ENCODE measurements at regions not wholly inside any gene's neighbourhood (a gene's known extent, or its start where the extent isn't known, plus 50 kb on each side); places are given as distances from the start of the nearest gene placed in this dataset.

DNA sequence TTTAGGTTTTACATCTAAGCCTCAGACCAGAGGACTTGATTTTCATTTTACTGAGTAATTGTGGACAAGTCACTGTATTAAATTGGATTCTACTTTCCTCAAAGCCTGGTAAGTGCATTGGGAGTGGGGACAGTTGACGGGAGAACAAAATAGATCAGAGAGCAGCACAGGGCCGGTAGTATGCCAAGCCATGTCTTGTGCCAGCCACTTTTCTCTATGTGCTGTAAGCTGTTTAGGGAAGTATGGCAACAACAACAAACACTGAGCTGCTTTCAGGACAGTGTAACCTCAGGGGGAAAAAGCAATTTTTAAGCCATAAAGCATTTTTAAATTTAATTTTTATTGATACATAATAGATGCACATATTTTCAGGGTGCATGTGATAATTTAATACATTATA, 365.9 kb upstream of the IGFBP3 start:
- H3K27me3 ChIP-seq = no peaks in the 10 kb centered on the region
- 90 to 94% methylated on average over 2 of the region's 2 CpGs for WGBS, 2 donors
- no peaks in the 10 kb centered on the region for H3K36me3 ChIP-seq
- no peaks in the 10 kb centered on the region for H3K9me3 ChIP-seq
- intact Hi-C loops (cut with DNase I) = no loop called here
- peaks cover 0 to 8% of the 10 kb centered on the region in 2 donors for H3K4me1 ChIP-seq
- TF ChIP-seq, protein P1, sequence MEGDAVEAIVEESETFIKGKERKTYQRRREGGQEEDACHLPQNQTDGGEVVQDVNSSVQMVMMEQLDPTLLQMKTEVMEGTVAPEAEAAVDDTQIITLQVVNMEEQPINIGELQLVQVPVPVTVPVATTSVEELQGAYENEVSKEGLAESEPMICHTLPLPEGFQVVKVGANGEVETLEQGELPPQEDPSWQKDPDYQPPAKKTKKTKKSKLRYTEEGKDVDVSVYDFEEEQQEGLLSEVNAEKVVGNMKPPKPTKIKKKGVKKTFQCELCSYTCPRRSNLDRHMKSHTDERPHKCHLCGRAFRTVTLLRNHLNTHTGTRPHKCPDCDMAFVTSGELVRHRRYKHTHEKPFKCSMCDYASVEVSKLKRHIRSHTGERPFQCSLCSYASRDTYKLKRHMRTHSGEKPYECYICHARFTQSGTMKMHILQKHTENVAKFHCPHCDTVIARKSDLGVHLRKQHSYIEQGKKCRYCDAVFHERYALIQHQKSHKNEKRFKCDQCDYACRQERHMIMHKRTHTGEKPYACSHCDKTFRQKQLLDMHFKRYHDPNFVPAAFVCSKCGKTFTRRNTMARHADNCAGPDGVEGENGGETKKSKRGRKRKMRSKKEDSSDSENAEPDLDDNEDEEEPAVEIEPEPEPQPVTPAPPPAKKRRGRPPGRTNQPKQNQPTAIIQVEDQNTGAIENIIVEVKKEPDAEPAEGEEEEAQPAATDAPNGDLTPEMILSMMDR (IDR thresholded peaks at IDR 0.05) = no peak
- H3K27ac ChIP-seq = no peak overlapping the region
- no peak overlapping the region for H3K4me3 ChIP-seq (replicated peaks in 1 of 3)
- DNase-seq = no peak

DNA sequence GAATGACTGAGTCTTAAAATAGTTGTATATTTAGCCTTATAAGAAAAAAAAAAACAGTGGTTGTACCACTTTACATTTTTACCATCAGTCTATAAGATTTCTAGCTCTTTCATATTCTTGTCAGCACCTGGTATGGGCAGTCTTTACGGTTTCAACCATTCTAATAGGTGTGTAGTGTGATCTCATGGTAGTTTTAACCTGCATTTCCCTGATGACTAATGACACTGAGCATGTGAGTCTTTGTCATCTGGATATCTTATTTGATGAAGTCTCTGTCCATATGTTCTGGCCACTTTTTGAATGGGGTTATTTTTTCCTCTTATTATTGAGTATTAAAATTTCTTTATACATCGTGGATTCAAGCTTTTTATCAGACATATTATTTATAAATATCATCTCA, 365.3 kb upstream of the IGFBP3 start:
- Histone ChIP-seq H3K9me3 (no peaks in the 10 kb centered on the region), H3K36me3 (no peaks in the 10 kb centered on the region), H3K4me3 (replicated peaks in 1 of 3) (no peak overlapping the region), H3K27me3 (no peaks in the 10 kb centered on the region), H3K4me1 (peaks cover 0 to 7% of the 10 kb centered on the region in 2 donors), H3K27ac (no peak overlapping the region)
- WGBS, 2 donors = 86 to 94% methylated on average over 2 of the region's 2 CpGs
- intact Hi-C loops (cut with DNase I) = no loop called here
- DNase-seq = no peak
- TF ChIP-seq POLR2A (IDR thresholded peaks at IDR 0.05) = no peak
- TF ChIP-seq, protein P1 (IDR thresholded peaks at IDR 0.05) = no peak

- no peak overlapping the region for H3K27ac ChIP-seq
- no peaks in the 10 kb centered on the region for H3K9me3 ChIP-seq
- H3K36me3 ChIP-seq = no peaks in the 10 kb centered on the region
- intact Hi-C loops (cut with DNase I) = no loop called here
- no peak for DNase-seq
- 3 to 32% methylated on average over 1 of the region's 1 CpG for WGBS, 2 donors
- H3K27me3 ChIP-seq = no peaks in the 10 kb centered on the region
- no peak overlapping the region for H3K4me3 ChIP-seq (replicated peaks in 1 of 3)
- H3K4me1 ChIP-seq = peaks cover 0 to 2% of the 10 kb centered on the region in 2 donors
- TF ChIP-seq, protein P1 (IDR thresholded peaks at IDR 0.05) = no peak
- no peak for TF ChIP-seq POLR2A (IDR thresholded peaks at IDR 0.05)
Measured at GRCh38 chr7:46285878-46286277, 364.8 kb upstream of the IGFBP3 start.

GRCh38 chr7:46283852-46284251, 362.8 kb upstream of the IGFBP3 start:
- H3K9me3 ChIP-seq = no peaks in the 10 kb centered on the region
- H3K4me1 ChIP-seq = no peaks in the 10 kb centered on the region
- DNase-seq = no peak
- WGBS, 2 donors = 66 to 70% methylated on average over 7 of the region's 7 CpGs
- H3K27me3 ChIP-seq = no peaks in the 10 kb centered on the region
- no peak overlapping the region for H3K27ac ChIP-seq
- TF ChIP-seq, protein P1 (IDR thresholded peaks at IDR 0.05) = no peak
- TF ChIP-seq POLR2A (IDR thresholded peaks at IDR 0.05) = no peak
- H3K4me3 ChIP-seq (replicated peaks in 1 of 3) = no peak overlapping the region
- intact Hi-C loops (cut with DNase I) = no loop called here
- H3K36me3 ChIP-seq = no peaks in the 10 kb centered on the region

DNA sequence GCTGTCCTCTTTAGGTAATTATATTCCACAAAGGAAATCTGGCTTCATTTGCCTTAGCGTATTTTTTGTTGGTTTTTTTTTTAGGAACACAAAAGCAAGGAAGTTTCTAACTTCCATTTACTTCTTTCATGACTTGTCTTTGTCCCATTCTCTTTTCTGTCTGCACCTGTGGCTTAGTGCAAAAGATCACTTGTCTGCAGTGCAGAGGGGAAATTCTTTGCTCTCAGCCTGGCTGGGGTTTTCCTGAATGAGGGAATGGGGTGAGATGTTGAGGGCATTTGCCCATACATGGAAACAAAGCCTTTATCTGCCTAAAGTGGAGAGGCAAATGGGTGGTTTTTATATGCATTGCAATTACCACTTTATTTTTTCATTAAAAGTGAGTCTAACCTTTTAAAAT, 361.1 kb upstream of the IGFBP3 start:
- TF ChIP-seq, protein P1 (IDR thresholded peaks at IDR 0.05) = no peak
- no peak for TF ChIP-seq POLR2A (IDR thresholded peaks at IDR 0.05)
- no peaks in the 10 kb centered on the region for H3K4me1 ChIP-seq
- intact Hi-C loops (cut with DNase I) = no loop called here
- no peaks in the 10 kb centered on the region for H3K36me3 ChIP-seq
- WGBS, 2 donors = 75 to 83% methylated on average over 1 of the region's 1 CpG
- no peaks in the 10 kb centered on the region for H3K27me3 ChIP-seq
- H3K9me3 ChIP-seq = no peaks in the 10 kb centered on the region
- no peak for DNase-seq
- H3K4me3 ChIP-seq (replicated peaks in 1 of 3) = no peak overlapping the region
- H3K27ac ChIP-seq = no peak overlapping the region

All from thyroid gland (tissue), 4 donors.